DMS153 (cell line): ENCODE measurements at regions not wholly inside any gene's neighbourhood (a gene's known extent, or its start where the extent isn't known, plus 50 kb on each side); places are given as distances from the start of the nearest gene placed in this dataset.
A peak's percentile ranks its signal among the peaks of the same experiment; 100 is the strongest.

Experiments
- DNase-seq: peaks from one replicate; lab custom pipeline; 2025; lab: John Stamatoyannopoulos, UW

- DNase-seq: no peak
Measured at GRCh38 chr20:11718474-11719094, 199.1 kb upstream of the BTBD3 start.

GRCh38 chr20:11719153-11719552 lies 198.5 kb upstream of the BTBD3 start:
- no peak for DNase-seq

GRCh38 chr20:11721411-11721810 lies 196.3 kb upstream of the BTBD3 start:
- no peak for DNase-seq

- DNase-seq: no peak
Measured at GRCh38 chr20:11724097-11724496, 193.6 kb upstream of the BTBD3 start.

GRCh38 chr20:11726026-11726425 lies 191.7 kb upstream of the BTBD3 start:
- peak; percentile 31 for DNase-seq

GRCh38 chr20:11727708-11728107 lies 190.0 kb upstream of the BTBD3 start:
- DNase-seq: no peak

- no peak for DNase-seq
Measured at GRCh38 chr20:11728937-11729336, 188.8 kb upstream of the BTBD3 start.

GRCh38 chr20:11729806-11730205 lies 187.9 kb upstream of the BTBD3 start:
- DNase-seq: no peak

GRCh38 chr20:11734431-11734830 lies 183.3 kb upstream of the BTBD3 start:
- no peak for DNase-seq

- DNase-seq: no peak
Measured at GRCh38 chr20:11738852-11739251, 178.8 kb upstream of the BTBD3 start.

- DNase-seq: no peak
Measured at GRCh38 chr20:11740975-11741374, 176.7 kb upstream of the BTBD3 start.

GRCh38 chr20:11745145-11745544 lies 172.5 kb upstream of the BTBD3 start:
- no peak for DNase-seq

GRCh38 chr20:11748436-11748835 lies 169.3 kb upstream of the BTBD3 start:
- no peak for DNase-seq

GRCh38 chr20:11752336-11752735 lies 165.4 kb upstream of the BTBD3 start:
- DNase-seq: no peak

- no peak for DNase-seq
Measured at GRCh38 chr20:11753155-11753554, 164.5 kb upstream of the BTBD3 start.

- DNase-seq: peak; percentile 40
Measured at GRCh38 chr20:11754451-11754850, 163.2 kb upstream of the BTBD3 start.

- no peak for DNase-seq
Measured at GRCh38 chr20:11755071-11755841, 162.4 kb upstream of the BTBD3 start.

- no peak for DNase-seq
Measured at GRCh38 chr20:11761497-11761896, 156.2 kb upstream of the BTBD3 start.

- no peak for DNase-seq
Measured at GRCh38 chr20:11766961-11767360, 150.7 kb upstream of the BTBD3 start.

- no peak for DNase-seq
Measured at GRCh38 chr20:11769825-11770224, 147.9 kb upstream of the BTBD3 start.

- DNase-seq: no peak
Measured at GRCh38 chr20:11772226-11772730, 145.4 kb upstream of the BTBD3 start.

- DNase-seq: no peak
Measured at GRCh38 chr20:11776687-11777086, 141.0 kb upstream of the BTBD3 start.

- peak; percentile 42 for DNase-seq
Measured at GRCh38 chr20:11777387-11778205, 140.1 kb upstream of the BTBD3 start.
